Glomerular endothelial cell (primary cell): ENCODE measurements at regions not wholly inside any gene's neighbourhood (a gene's known extent, or its start where the extent isn't known, plus 50 kb on each side); places are given as distances from the start of the nearest gene placed in this dataset.
"Not testable (repeated sequence)": the region's sequence is repeated elsewhere in the genome, so short reads cannot be mapped to it uniquely, and the experiment has no call there.

Source experiments
- DNase-seq: peaks from one replicate; pipeline ENCODE4 v3.0.0-alpha.2; 2011; ENCODE audit warnings: low read depth, low spot score; ENCODE audit errors: extremely low read depth

DNA sequence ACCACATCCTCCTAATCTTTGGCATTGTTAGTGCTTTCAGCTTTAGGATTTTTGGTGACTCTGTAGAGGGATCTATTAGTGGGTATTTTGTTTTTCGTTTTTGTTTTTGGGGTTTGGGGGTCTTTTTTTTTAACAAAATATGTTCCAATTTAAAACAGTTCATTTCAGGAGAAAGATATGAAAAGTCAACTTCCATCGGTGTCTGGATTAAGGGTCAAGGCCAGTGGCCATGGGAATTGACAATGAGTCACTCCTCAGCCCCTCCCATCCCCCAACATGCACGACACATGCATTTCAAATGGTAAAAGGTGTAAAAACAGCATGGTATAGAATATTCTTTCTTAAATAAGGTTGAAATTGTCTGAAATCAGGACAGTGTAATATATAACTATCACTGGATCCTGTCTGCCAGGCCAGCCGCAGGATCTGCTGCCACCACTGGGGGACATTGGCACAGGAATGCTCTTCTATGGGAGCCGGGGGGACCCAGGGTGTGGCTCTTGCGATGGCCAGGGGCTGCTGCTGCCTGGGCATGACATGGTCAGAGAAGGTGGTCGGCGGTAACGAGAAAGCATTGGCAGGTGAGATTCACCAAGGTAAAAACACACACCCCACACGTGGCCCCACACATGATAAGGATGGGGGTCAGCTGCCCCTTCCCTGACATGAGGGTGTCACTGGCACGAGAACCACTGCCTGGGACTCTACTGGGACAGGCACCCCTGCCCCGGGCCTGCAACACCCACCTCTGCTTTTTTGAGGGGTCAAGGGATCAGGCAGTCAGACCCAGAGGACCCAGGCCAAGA is 126.2 kb upstream of the KCTD7 start:
- DNase-seq: no peak

DNA sequence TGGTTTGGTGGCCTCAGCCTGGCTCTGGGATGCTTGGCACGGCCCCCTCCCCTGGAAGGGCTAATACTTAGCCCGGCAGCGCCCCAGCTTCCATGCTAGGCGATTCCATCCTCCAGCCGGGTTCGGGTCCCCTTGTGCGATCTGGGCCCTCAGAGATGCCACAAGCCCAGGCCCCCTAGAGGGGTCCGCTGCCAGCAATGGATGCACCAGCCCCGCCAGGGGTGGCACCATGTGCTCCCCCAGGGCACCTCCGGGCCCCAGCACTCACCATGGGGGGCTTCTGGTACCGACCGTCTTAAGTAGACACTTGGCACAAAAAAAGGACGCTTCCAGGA is 125.7 kb upstream of the KCTD7 start:
- DNase-seq: no peak

DNA sequence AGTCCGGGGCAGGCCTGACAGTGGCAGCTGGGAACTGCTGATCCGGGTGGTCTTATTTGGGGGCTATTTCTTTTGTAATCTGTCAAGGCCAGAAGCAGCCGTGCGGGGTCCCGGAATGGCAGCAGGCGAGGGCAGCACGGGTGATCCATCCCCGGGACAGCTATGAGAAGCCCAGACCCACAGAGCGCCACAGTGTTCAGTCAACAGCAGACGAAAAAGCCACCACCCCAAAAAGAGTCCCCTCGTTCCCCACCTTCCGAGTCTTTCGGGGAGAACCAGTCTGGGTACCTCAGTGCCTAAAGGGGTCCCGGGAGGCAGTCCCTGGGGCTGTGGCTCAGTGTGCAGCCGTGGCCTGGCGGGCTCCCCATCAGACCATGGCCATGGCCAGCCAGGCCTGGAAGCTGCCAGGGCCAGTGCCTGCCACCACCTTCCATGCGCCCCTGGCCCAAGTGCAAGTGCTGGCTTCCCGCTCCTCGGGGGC is 125.1 kb upstream of the KCTD7 start:
- DNase-seq: no peak

DNA sequence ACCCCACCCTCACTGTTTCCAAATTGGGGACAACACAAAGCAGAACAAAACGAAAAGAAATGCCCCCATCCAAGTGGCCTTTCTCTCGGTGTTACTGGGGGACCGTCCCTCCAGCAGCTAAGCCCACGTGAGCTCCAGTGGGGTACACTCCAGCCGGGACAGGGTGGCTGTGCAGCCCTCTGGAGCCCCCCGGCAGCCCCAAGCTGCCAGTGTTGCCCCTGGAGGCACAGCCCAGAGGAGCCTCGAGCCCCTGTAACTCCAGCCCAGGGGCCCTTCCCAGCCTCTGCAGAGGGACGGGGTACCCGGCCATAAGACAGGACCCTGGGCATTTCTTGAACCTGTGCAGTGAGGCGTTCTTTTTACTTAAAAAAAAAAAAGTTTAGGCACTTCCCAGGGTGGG is 124.5 kb upstream of the KCTD7 start:
- DNase-seq: no peak

DNA sequence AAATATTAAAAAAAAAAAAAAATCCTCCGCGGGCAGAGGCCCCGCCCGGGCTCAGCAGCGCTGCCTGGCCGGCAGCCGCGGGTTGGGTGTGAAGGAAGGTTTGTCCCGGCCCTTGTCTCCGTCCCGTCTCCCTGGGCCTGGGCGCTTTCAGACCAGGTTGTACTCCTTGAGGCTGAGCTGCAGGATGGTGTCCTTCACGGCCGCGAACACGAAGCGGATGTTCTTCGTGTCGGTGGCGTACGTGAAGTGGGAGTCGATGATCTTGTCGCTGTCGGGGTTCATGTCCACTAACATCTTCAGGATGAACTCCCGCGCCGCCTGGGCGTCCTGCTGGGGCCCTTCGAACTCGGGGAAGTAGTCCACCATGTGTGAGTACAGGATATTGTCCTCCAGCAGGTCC is 123.7 kb upstream of the KCTD7 start:
- DNase-seq: no peak

DNA sequence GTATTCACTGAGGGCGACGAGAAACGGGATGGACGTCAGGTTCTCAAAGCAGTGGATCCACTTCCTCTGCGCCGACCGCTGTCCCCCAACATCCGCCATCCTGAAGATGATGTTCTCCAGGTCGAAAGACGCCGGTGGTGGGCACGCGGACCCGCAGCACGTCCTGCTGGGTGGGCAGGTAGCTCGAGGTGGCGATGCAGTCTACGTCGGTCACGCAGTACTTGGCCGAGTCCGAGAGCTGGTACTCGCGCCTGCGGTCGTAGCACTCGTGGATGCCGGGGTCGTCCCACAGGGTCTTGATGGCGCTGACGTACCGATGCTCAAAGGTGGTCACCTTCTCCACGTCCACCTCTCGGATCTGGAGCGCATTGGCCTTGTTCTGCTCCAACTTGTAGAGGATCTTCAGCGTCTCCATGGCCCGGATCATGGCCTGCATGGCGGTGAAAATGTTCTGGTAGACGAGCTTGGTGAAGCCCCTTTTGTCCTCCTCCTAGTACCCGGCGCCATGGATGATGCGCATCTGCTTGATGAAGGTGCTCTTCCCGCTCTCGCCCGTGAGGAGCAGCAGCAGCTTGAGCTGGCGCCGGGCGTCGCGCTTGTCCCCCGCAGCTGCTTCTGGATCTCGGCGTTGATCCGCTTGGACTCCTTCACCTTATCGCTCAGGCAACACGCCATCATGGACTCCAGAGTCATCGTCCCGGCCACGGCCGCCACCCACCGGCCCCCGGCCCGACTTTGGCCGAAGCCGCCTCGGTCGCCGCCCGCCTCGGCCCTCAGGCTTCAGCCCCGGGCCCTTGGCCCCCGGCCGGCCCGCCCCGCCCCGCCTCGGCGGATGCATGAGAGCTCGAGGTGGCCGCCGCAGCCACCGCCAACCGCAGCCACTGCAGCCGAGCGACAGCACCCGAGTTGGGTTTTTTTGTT is 122.9 kb upstream of the KCTD7 start:
- DNase-seq: no peak

DNA sequence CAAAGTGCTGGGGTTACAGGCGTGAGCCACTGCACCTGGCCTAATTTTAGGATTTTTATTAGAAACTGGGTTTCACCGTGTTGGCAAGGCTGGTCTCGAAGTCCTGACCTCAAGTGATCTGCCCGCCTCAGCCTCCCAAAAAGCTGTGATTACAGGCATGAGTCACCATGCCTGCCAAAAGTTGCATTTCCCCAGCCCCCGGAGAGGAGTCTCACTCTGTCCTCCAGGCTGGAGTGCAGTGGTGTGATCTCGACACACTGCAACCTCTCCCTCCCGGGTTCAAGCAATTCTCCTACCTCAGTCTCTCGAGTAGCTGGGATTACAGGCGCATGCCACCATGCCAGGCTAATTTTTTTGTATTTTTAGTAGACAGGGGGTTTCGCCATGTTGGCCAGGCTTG is 122.0 kb upstream of the KCTD7 start:
- not testable (repeated sequence) for DNase-seq

DNA sequence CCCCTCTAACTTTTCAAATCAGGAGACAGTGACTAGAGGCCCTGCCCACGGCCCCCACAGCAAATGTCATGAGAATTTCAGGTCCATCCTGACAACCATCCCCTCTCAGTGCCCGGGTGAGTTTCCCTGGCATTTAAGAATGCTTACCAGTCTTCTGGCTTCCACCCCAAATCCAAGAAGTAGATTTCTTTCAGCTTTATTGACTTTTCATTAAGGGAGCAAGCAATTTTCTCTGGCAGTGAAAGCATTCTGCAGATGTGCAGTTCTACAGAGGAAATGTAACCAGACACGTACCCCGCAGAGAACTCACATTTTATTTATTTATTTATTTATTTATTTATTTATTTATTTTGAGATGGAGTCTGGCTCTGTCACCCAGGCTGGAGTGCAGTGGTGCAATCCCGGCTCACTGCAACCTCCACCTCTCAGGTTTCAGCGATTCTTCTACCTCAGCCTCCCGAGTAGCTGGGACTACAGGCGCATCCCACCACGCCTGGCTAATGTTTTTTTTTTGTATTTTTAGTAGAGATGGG is 120.9 kb upstream of the KCTD7 start:
- DNase-seq: no peak

DNA sequence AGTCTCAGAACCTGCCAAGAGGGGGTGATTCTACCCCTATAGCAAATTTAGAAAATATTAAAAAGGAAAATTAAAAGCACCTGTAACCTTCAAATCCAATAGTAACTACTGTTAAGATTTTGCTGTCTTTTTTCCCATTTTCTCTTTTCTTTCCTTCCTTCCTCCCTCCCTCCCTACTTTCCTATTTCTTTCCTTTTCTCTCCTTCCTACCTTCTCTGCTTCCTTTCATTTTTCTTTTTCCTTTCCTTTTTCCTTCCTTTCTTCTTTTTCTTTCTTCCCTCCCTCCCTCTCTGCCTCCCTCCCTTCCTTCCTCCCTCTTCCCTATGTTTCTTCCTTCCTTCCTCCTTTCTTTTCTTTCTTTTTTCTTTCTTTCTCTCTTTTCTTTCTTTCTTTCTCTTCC is 120.2 kb upstream of the KCTD7 start:
- DNase-seq: no peak

DNA sequence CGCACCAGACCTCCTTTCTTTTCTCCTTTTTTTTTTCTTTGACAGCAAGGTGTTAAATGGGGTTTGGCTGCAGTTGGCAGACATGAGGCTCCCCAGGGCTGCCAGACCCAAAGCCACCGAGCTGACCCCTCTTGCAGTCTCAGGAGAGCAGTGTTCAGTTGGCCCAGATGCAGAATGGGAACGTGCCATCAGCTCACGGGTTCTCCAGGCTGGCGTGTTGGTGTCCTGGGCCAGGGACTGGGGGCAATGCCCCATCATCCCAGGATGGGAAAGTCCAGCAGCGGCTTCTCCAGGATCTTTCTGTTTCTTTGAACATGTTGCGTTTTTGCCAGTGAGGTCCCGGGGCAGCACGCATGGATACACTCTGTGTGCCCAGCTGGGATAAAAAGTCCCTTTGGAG is 114.6 kb upstream of the KCTD7 start:
- DNase-seq: no peak

DNA sequence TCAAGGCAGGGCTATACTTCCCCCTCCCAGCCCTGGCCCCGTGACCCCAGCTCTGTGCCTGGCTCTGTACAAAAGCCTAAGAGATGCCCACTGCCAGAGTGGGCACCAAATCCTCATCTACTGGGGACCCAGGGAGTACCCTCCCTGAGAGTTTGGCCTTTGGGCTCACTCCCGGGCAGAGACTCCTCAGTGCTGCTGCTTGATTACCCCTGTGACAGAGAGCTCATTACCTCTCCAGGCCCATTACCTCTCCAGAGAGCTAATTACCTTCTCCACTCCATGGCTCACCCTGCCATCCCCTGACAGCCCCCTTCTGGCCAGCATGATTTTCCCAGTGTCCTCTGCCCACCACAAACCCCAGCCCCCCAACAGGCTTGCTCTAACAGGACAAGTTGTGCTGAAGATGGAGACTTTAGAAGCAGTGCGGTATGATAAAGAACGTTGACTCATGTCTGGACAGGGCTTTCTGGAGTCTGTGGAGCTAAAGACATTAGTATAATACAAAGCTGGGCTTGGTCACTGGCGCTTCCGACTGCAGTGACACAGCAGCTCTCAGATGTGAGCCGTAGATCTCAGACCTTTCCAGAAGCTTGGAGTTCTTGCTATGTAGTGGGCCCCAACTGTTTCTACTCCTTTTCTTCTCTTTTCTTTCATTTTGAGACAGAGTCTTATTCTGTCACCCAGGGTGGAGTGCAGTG is 111.3 kb upstream of the KCTD7 start:
- DNase-seq: no peak

DNA sequence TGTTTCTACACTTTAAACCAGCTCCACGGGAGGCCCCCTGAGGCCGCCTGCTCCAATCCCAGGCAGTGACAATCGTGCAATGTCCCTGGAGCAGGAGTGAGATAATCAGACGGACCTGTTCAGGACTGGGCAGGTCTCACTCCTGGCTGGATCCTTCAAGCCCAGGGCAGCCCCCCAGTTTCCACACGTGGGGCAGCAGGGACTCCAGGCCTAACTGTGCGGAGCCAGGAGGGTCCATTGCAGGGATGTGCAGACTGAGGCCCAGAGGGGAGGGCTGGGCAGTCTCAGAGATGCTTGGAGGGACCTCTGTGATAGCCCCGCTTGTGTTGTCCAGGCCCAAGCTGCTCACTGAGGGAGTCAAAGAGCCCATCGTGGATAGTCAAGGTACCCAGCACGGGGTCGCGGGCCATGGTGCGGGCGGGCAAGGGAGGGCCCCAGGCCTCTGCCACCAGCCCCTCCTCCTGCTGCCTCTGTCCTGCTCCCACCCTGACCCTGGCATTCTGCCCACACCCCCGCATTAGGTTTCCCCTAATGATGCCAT is 110.5 kb upstream of the KCTD7 start:
- no peak for DNase-seq

DNA sequence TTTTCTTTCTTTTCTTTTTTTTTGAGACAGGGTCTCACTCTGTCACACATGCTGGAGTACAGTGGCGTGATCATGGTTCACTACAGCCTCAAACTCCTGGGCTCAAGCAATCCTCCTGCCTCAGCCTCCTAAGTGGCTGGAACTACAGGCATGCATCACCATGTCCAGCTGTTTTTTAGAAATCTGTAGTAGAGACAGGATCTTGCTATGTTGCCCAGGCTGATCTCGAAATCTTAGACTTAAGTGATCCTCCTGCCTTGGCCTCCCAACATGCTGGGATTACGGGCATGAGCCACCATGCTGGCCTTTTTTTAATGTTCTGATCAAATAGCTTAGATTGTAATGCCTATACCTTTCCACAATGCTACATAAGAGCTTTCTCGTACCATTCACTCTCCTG is 107.0 kb upstream of the KCTD7 start:
- no peak for DNase-seq

DNA sequence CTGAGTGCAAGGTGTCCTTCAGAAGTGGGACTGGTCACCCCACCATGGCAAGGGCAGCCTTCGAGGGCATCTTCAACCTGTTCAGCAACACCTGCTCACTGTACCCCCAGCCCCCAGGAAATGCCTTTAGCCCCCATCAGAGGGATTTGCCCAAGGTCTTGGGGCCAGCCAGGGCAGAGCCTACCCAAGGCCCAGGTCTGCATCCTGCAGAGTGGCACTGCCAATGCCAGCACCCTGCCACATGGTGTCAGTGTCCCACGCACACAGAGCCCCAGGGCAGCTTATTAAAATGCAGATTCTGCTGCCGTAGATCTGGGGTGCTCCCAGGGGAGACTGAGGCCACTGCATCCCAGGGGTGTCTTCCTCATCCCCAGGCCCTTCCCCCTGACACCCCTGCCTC is 106.2 kb upstream of the KCTD7 start:
- DNase-seq: no peak

DNA sequence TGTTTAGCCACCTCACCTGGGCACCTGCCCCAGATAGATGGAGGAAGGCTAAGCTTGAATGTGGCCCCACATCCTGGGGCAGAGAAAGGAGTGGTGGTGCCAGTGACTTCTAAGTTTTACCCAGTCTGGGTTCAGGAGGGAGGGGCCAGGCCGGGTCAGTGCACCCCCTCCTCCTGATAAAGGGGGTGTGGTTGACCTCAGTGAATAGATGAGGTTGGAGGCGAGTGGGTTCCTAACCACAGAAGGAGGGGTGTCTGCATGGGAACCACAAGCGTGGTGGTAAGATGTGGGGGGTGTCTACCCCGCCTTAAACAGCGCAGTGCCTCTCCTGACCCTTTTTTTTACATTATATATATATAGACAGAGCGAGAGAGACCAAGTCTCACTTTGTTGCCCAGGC is 105.3 kb upstream of the KCTD7 start:
- no peak for DNase-seq

DNA sequence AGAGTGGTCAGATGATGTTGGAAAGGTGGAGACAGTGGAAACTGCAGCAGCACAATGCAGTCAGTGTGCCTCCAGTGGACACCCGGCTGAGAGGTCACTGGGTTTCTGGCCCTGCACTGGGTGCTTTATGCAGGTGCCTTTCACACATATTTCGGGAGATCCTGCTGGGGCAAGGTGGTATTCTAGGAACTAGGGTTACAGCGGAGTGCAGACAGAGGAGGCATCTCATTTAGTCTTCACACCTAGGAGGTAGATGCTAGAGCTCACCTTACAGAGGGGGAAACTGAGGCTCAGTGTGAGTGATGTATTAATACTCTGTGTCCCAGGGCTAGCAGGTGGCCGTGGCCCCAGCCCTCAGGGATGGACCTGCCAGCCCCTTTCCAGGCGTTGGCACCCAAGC is 103.9 kb upstream of the KCTD7 start:
- DNase-seq: no peak

DNA sequence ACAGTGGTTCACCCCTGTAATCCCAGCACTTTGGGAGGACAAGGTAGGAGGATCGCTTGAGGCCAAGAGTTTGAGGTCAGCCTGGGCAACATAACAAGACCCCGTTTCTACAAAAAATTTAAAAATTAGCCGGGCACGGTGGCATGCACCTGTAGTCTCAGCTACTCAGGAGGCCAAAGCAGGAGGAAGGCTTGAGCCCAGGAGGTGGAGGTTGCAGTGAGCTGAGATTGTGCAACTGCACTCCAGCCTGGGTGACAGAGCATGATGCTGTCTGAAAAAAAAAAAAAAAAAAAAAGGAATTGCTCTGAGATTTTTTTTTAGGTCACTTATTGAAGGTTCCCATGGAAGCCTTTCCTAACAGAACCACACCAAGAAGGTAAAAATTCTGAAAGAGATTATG is 101.9 kb upstream of the KCTD7 start:
- not testable (repeated sequence) for DNase-seq

DNA sequence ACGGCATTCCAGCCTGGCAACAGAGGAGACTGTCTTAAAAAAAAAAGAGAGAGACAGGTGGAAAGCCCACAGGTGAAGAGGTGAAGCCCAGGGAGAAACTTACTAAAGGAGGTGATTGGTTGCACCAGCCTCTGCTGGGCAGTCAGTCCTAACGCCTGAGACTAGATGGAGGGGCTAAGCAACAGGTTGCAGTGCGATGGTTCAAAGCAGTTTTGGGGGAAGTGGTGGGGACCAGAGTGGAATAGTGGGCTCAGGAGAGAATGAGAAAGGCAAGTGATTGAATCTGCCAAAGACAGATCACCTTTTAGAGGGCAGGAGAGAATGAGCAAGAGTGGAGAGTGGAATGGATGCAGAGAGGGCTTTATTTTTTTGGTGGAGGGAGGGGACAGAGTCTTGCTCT is 100.0 kb upstream of the KCTD7 start:
- no peak for DNase-seq

DNA sequence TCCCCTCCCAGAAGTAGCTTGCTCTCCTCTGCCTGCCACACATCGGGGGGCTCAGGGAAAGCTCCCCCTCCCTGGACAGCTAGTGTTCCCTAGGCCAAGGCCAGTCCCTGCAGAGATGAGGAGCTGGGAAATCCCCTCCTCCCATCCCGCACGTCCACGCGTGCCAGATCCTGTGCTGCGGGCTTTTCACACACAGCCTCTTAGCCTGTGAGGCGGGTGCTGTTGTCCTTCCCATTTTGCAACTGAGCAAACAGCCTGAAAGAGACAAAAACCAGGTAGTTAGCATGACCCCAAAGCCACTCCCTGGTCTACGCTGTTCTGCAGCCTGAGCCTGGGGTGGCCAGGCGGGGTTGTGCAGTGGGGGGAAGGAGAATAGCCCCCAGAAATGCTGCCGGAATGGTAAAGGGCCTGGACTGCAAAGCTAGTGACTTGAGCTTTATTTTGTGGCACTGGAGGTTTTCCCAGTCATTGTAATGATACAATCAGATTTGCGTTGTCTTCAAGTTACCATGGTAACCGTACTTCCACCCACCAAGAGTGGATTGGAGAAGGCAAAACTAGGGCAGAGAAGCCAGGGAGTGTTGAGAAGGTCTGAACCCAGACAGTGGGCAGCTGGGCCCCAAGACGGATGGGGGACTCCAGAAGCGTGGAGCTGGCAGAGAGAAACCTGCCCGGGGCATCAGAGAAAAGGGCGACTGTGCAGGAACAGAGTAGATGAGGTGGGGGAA is 98.6 kb upstream of the KCTD7 start:
- no peak for DNase-seq
